Smooth muscle cell (in vitro differentiated cells): ENCODE measurements at regions not wholly inside any gene's neighbourhood (a gene's known extent, or its start where the extent isn't known, plus 50 kb on each side); places are given as distances from the start of the nearest gene placed in this dataset.

Experiments used
- DNase-seq: peaks from one replicate; lab custom pipeline; 2025; ENCODE audit not compliant: unreplicated experiment; lab: John Stamatoyannopoulos, UW
- H2AFZ ChIP-seq: fragments of 200-600 bp; sonication (generic); 2 replicates; pipeline ENCODE4 v1.6.0; 2016; ENCODE audit warnings: antibody characterized with exemption, low read depth, mild to moderate bottlenecking
- H3F3A ChIP-seq: fragments of 200-600 bp; sonication (generic); 2 replicates; pipeline ENCODE4 v1.6.0; 2017; ENCODE audit warnings: antibody characterized with exemption, low read depth
- H3K27ac ChIP-seq: fragments of 200-600 bp; sonication (generic); 2 replicates; pipeline ENCODE4 v1.5.1; 2016; ENCODE audit warnings: low read depth, mild to moderate bottlenecking
- H3K27me3 ChIP-seq: fragments of 200-600 bp; sonication (generic); 2 replicates; pipeline ENCODE4 v1.6.1; 2016; ENCODE audit warnings: low read depth, mild to moderate bottlenecking
- H3K36me3 ChIP-seq: fragments of 200-600 bp; sonication (generic); 2 replicates; pipeline ENCODE4 v1.5.1; 2016; ENCODE audit warnings: low read depth
- H3K4me1 ChIP-seq: fragments of 200-600 bp; sonication (generic); 2 replicates; pipeline ENCODE4 v1.5.1; 2016; ENCODE audit warnings: low read depth
- H3K4me2 ChIP-seq: fragments of 200-600 bp; sonication (generic); 2 replicates; pipeline ENCODE4 v1.6.0; 2016; ENCODE audit warnings: mild to moderate bottlenecking
- H3K4me3 ChIP-seq: fragments of 200-600 bp; sonication (generic); 2 replicates; pipeline ENCODE4 v1.5.1; 2016; ENCODE audit warnings: mild to moderate bottlenecking
- H3K79me2 ChIP-seq: fragments of 200-600 bp; sonication (generic); 2 replicates; pipeline ENCODE4 v1.6.0; 2016; ENCODE audit warnings: low read depth, mild to moderate bottlenecking
- H3K9ac ChIP-seq: fragments of 200-600 bp; sonication (generic); 2 replicates; pipeline ENCODE4 v1.6.0; 2016; ENCODE audit warnings: low read depth
- H3K9me3 ChIP-seq: fragments of 200-600 bp; sonication (generic); replicated peaks from 2 replicates; pipeline ENCODE4 v1.5.1; 2016; ENCODE audit warnings: low read depth
- H4K20me1 ChIP-seq: fragments of 200-600 bp; sonication (generic); 2 replicates; pipeline ENCODE4 v1.6.0; 2016; ENCODE audit warnings: low read depth
- WGBS: methylation state at CpG from one replicate; pipeline ENCODE4 v1.1.7; 2016; ENCODE audit warnings: low lambda C conversion rate; 5-methylcytosine and 5-hydroxymethylcytosine counted together
- TF ChIP-seq, protein P1 (sequence below): fragments of 200-600 bp; sonication (generic); IDR thresholded peaks from 2 replicates; pipeline ENCODE4 v1.5.1; 2017; ENCODE audit warnings: borderline replicate concordance, mild to moderate bottlenecking, antibody characterized with exemption; ENCODE audit not compliant: insufficient read depth, poor library complexity, severe bottlenecking

DNA sequence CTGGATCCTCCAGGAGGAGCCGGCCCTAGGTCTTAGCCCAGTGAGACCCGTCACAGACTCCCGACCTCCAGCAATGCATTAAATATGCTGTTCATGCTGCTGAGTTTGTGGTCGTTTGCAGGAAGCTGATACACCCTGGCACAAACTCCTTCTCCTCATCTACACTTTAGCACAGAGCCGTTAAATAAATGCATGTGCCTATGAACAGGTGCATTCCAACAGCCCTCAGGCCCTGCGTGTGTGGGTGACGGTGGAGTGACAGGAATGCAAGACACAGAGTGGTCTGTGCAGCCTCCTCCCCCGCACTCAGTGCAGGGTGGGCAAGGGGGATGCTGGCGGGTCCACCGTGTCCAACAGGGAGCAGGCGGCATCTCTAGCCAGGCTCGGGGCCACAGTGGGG, 106.6 kb upstream of the TMPRSS2 start:
- Histone ChIP-seq H4K20me1 (no peaks in the 10 kb centered on the region), H3F3A (no peaks in the 10 kb centered on the region), H3K9me3 (no peaks in the 10 kb centered on the region), H3K27me3 (no peaks in the 10 kb centered on the region), H2AFZ (no peak overlapping the region), H3K4me2 (no peak overlapping the region), H3K27ac (no peak overlapping the region), H3K36me3 (no peaks in the 10 kb centered on the region), H3K9ac (no peak overlapping the region), H3K4me1 (peaks cover 11% of the 10 kb centered on the region), H3K4me3 (no peak overlapping the region), H3K79me2 (no peaks in the 10 kb centered on the region)
- WGBS, result 93% methylated on average over 12 of the region's 12 CpGs
- DNase-seq, result no peak
- TF ChIP-seq, protein P1, sequence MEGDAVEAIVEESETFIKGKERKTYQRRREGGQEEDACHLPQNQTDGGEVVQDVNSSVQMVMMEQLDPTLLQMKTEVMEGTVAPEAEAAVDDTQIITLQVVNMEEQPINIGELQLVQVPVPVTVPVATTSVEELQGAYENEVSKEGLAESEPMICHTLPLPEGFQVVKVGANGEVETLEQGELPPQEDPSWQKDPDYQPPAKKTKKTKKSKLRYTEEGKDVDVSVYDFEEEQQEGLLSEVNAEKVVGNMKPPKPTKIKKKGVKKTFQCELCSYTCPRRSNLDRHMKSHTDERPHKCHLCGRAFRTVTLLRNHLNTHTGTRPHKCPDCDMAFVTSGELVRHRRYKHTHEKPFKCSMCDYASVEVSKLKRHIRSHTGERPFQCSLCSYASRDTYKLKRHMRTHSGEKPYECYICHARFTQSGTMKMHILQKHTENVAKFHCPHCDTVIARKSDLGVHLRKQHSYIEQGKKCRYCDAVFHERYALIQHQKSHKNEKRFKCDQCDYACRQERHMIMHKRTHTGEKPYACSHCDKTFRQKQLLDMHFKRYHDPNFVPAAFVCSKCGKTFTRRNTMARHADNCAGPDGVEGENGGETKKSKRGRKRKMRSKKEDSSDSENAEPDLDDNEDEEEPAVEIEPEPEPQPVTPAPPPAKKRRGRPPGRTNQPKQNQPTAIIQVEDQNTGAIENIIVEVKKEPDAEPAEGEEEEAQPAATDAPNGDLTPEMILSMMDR, result no peak

DNA sequence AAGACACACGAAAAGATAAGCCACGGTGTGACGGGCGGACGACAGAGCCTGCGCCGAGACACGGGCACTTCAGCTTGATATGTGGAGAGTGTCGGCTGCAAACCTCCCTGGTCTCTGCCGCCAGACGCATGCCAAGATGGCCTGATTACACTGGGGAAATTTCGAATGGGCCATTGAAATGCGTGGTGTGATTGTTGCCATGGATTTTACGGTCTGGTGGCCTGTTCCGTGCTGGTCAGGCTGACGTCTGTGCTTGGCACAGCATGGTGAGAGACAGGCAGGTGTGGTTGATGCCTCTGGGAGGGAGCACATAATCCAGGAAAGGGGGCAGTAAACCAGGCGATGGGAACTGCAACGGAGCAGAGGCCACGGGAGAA, 105.6 kb upstream of the TMPRSS2 start:
- H3K9me3 ChIP-seq, result no peaks in the 10 kb centered on the region
- no peaks in the 10 kb centered on the region for H3K27me3 ChIP-seq
- TF ChIP-seq, protein P1, result no peak
- H3K4me2 ChIP-seq, result peak overlapping the region; percentile 74
- H3F3A ChIP-seq, result no peaks in the 10 kb centered on the region
- H3K9ac ChIP-seq, result no peak overlapping the region
- no peak for DNase-seq
- H3K4me3 ChIP-seq, result no peak overlapping the region
- H3K4me1 ChIP-seq, result peaks cover 11% of the 10 kb centered on the region
- H4K20me1 ChIP-seq, result no peaks in the 10 kb centered on the region
- WGBS, result 87% methylated on average over 19 of the region's 19 CpGs
- no peak overlapping the region for H3K27ac ChIP-seq
- no peaks in the 10 kb centered on the region for H3K79me2 ChIP-seq
- H3K36me3 ChIP-seq, result no peaks in the 10 kb centered on the region
- H2AFZ ChIP-seq, result no peak overlapping the region

DNA sequence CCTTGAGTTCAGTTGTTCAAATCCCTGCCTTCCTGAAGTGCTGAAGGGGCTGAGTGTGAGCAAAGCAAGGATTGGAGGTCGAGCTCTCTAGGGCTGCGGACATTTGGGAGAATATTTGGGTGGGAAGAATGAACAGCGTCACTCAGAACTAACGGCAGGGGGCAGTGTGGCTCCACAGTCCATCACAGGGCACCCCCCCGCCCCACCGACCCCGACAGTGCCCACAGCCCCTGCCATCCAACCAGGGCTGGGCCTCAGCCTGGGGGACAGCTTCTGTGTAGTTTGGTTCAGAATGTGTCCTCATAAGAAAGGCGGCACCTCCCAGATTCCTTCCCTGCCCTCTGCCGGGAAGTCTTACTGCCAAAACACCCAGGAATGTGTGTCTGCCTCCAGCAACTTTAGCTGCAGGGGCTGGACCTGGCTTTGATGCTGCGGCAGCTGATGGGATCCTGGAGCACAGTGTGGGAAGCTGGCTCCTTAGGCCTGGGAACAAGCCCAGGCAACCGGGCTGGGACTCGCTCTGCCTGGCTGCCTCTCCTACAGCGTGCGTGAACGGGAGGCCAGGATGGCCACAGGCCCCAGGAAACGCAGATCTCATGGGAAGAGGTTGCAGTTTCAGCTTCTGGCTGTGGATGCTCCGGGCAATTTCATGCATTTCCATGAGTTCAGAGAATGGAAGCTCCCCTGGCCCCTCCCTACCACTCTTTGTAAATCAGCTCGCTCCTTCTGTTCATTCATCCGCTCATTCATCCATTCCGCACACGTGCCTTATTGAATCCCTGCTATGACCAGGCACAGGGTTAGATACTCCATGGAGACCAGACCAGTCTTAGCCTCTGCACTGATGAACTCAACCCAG, 104.9 kb upstream of the TMPRSS2 start:
- H4K20me1 ChIP-seq, result no peaks in the 10 kb centered on the region
- H3K27ac ChIP-seq, result peak overlapping the region; percentile 21
- H3K4me2 ChIP-seq, result peak overlapping the region; percentile 74
- TF ChIP-seq, protein P1, result peak; percentile 83
- peaks cover 11% of the 10 kb centered on the region for H3K4me1 ChIP-seq
- H3K9me3 ChIP-seq, result no peaks in the 10 kb centered on the region
- H3K4me3 ChIP-seq, result no peak overlapping the region
- no peaks in the 10 kb centered on the region for H3K79me2 ChIP-seq
- H3K9ac ChIP-seq, result no peak overlapping the region
- no peaks in the 10 kb centered on the region for H3K36me3 ChIP-seq
- peak; percentile 47 for DNase-seq
- no peaks in the 10 kb centered on the region for H3K27me3 ChIP-seq
- H2AFZ ChIP-seq, result no peak overlapping the region
- no peaks in the 10 kb centered on the region for H3F3A ChIP-seq
- 30% methylated on average over 21 of the region's 21 CpGs for WGBS
